ENCODE measurements at regions not wholly inside any gene's neighbourhood (a gene's known extent, or its start where the extent isn't known, plus 50 kb on each side); places are given as distances from the start of the nearest gene placed in this dataset.

- no peaks in the 10 kb centered on the region for H3K9me3 ChIP-seq (ENCODE audit: low read depth)
- DNase-seq (ENCODE audit: low spot score), result no peak
- no peaks in the 10 kb centered on the region for H3K79me2 ChIP-seq (ENCODE audit: low read depth)
- TF ChIP-seq EZH2 (IDR thresholded peaks at IDR 0.05) (no peak), EZH2phosphoT487 (IDR thresholded peaks at IDR 0.05) (no peak)
- H3K27ac Mint-ChIP-seq, result no peak overlapping the region
- H3K9ac ChIP-seq, result no peak overlapping the region
- H3K4me3 ChIP-seq, result no peak overlapping the region
- no peaks in the 10 kb centered on the region for H3K27me3 ChIP-seq
- no peak overlapping the region for H2AFZ ChIP-seq (replicated peaks)
- H3F3A ChIP-seq (ENCODE audit: low read depth), result no peaks in the 10 kb centered on the region
- H3K4me2 ChIP-seq, result no peak overlapping the region
- no peak overlapping the region for H3K27ac ChIP-seq
- no peaks in the 10 kb centered on the region for H4K20me1 ChIP-seq (ENCODE audit: low read depth)
- no peaks in the 10 kb centered on the region for H3K27me3 Mint-ChIP-seq (ENCODE audit: insufficient read depth, low read depth)
- no peaks in the 10 kb centered on the region for H3K4me1 ChIP-seq
- no peaks in the 10 kb centered on the region for H3K36me3 ChIP-seq
- no peaks in the 10 kb centered on the region for H3K36me3 Mint-ChIP-seq
- no peaks in the 10 kb centered on the region for H3K4me1 Mint-ChIP-seq
- no peak overlapping the region for H3K4me3 Mint-ChIP-seq
- H3K9me3 Mint-ChIP-seq, result no peaks in the 10 kb centered on the region
These were observed 181.9 kb downstream of the HDGFL1 start for GRCh38 chr6:22751223-22751622.

GRCh38 chr6:22752522-22752921, 183.2 kb downstream of the HDGFL1 start:
- Histone ChIP-seq H3K27me3 (no peaks in the 10 kb centered on the region), H3K36me3 (no peaks in the 10 kb centered on the region), H3K79me2 (ENCODE audit: low read depth) (no peaks in the 10 kb centered on the region), H3F3A (ENCODE audit: low read depth) (no peaks in the 10 kb centered on the region), H3K4me2 (no peak overlapping the region), H3K27ac (no peak overlapping the region), H4K20me1 (ENCODE audit: low read depth) (no peaks in the 10 kb centered on the region), H3K4me3 (no peak overlapping the region), H2AFZ (replicated peaks) (no peak overlapping the region), H3K4me1 (no peaks in the 10 kb centered on the region), H3K9ac (no peak overlapping the region), H3K9me3 (ENCODE audit: low read depth) (no peaks in the 10 kb centered on the region)
- H3K27ac Mint-ChIP-seq, result no peak overlapping the region
- H3K27me3 Mint-ChIP-seq (ENCODE audit: insufficient read depth, low read depth), result no peaks in the 10 kb centered on the region
- no peaks in the 10 kb centered on the region for H3K4me1 Mint-ChIP-seq
- DNase-seq (ENCODE audit: low spot score), result no peak
- H3K4me3 Mint-ChIP-seq, result no peak overlapping the region
- no peak for TF ChIP-seq EZH2 (IDR thresholded peaks at IDR 0.05)
- no peak for TF ChIP-seq EZH2phosphoT487 (IDR thresholded peaks at IDR 0.05)
- TF ChIP-seq CTCF (IDR thresholded peaks at IDR 0.05), result no peak
- H3K9me3 Mint-ChIP-seq, result no peaks in the 10 kb centered on the region
- no peaks in the 10 kb centered on the region for H3K36me3 Mint-ChIP-seq

GRCh38 chr6:22754061-22754460, 184.7 kb downstream of the HDGFL1 start:
- Histone ChIP-seq H3K4me2 (no peak overlapping the region), H3F3A (ENCODE audit: low read depth) (no peaks in the 10 kb centered on the region), H3K27ac (no peak overlapping the region), H3K27me3 (no peaks in the 10 kb centered on the region), H4K20me1 (ENCODE audit: low read depth) (no peaks in the 10 kb centered on the region), H3K4me1 (no peaks in the 10 kb centered on the region), H3K79me2 (ENCODE audit: low read depth) (no peaks in the 10 kb centered on the region), H3K9ac (no peak overlapping the region), H2AFZ (replicated peaks) (peak overlapping the region; percentile 59), H3K9me3 (ENCODE audit: low read depth) (no peaks in the 10 kb centered on the region), H3K4me3 (no peak overlapping the region), H3K36me3 (no peaks in the 10 kb centered on the region)
- no peak for DNase-seq (ENCODE audit: low spot score)
- no peak overlapping the region for H3K4me3 Mint-ChIP-seq
- no peaks in the 10 kb centered on the region for H3K9me3 Mint-ChIP-seq
- no peaks in the 10 kb centered on the region for H3K36me3 Mint-ChIP-seq
- no peaks in the 10 kb centered on the region for H3K4me1 Mint-ChIP-seq
- no peak for TF ChIP-seq EZH2phosphoT487 (IDR thresholded peaks at IDR 0.05)
- TF ChIP-seq EZH2 (IDR thresholded peaks at IDR 0.05), result no peak
- TF ChIP-seq CTCF (IDR thresholded peaks at IDR 0.05), result no peak
- H3K27ac Mint-ChIP-seq, result no peak overlapping the region
- H3K27me3 Mint-ChIP-seq (ENCODE audit: insufficient read depth, low read depth), result no peaks in the 10 kb centered on the region

- no peak for DNase-seq (ENCODE audit: low spot score)
- Mint-ChIP-seq H3K4me3 (no peak overlapping the region), H3K36me3 (no peaks in the 10 kb centered on the region), H3K27ac (no peak overlapping the region), H3K9me3 (no peaks in the 10 kb centered on the region), H3K27me3 (ENCODE audit: insufficient read depth, low read depth) (peaks cover 1% of the 10 kb centered on the region), H3K4me1 (no peaks in the 10 kb centered on the region)
- Histone ChIP-seq H3K36me3 (no peaks in the 10 kb centered on the region), H3K79me2 (ENCODE audit: low read depth) (no peaks in the 10 kb centered on the region), H3K27ac (no peak overlapping the region), H3K9ac (no peak overlapping the region), H2AFZ (replicated peaks) (no peak overlapping the region), H3F3A (ENCODE audit: low read depth) (no peaks in the 10 kb centered on the region), H3K4me2 (no peak overlapping the region), H3K4me1 (no peaks in the 10 kb centered on the region), H3K4me3 (no peak overlapping the region), H3K9me3 (ENCODE audit: low read depth) (no peaks in the 10 kb centered on the region), H3K27me3 (no peaks in the 10 kb centered on the region), H4K20me1 (ENCODE audit: low read depth) (no peaks in the 10 kb centered on the region)
- TF ChIP-seq EZH2 (IDR thresholded peaks at IDR 0.05), result no peak
- no peak for TF ChIP-seq EZH2phosphoT487 (IDR thresholded peaks at IDR 0.05)
- no peak for TF ChIP-seq CTCF (IDR thresholded peaks at IDR 0.05)
These were observed 186.2 kb downstream of the HDGFL1 start for GRCh38 chr6:22755605-22756004.

All from neural progenitor cell (in vitro differentiated cells).